ENCODE measurements at regions not wholly inside any gene's neighbourhood (a gene's known extent, or its start where the extent isn't known, plus 50 kb on each side); places are given as distances from the start of the nearest gene placed in this dataset.
"Not testable (repeated sequence)": the region's sequence is repeated elsewhere in the genome, so short reads cannot be mapped to it uniquely, and the experiment has no call there.

GRCh38 chr11:29452146-29452545 lies 564.7 kb downstream of the KCNA4 start:
- TF ChIP-seq CTCF (conservative IDR thresholded peaks at IDR 0.05; ENCODE audit: low read depth, low read length) = no peak
- H3K4me3 ChIP-seq (ENCODE audit: low read depth, low read length) = no peak overlapping the region
- peak; percentile 46 for DNase-seq (ENCODE audit: low read depth)

GRCh38 chr11:29449281-29450074 lies 567.4 kb downstream of the KCNA4 start:
- DNase-seq (ENCODE audit: low read depth) = peak; percentile 13
- no peak for TF ChIP-seq CTCF (conservative IDR thresholded peaks at IDR 0.05; ENCODE audit: low read depth, low read length)
- no peak overlapping the region for H3K4me3 ChIP-seq (ENCODE audit: low read depth, low read length)

GRCh38 chr11:29448246-29448877 lies 568.5 kb downstream of the KCNA4 start:
- no peak overlapping the region for H3K4me3 ChIP-seq (ENCODE audit: low read depth, low read length)
- TF ChIP-seq CTCF (conservative IDR thresholded peaks at IDR 0.05; ENCODE audit: low read depth, low read length) = peak; percentile 89
- peak; percentile 71 for DNase-seq (ENCODE audit: low read depth)

- no peak for DNase-seq (ENCODE audit: low read depth)
- TF ChIP-seq CTCF (conservative IDR thresholded peaks at IDR 0.05; ENCODE audit: low read depth, low read length) = no peak
- H3K4me3 ChIP-seq (ENCODE audit: low read depth, low read length) = no peak overlapping the region
These were observed 569.0 kb downstream of the KCNA4 start for GRCh38 chr11:29447821-29448220.

- no peak for DNase-seq (ENCODE audit: low read depth)
- TF ChIP-seq CTCF (conservative IDR thresholded peaks at IDR 0.05; ENCODE audit: low read depth, low read length) = no peak
- H3K4me3 ChIP-seq (ENCODE audit: low read depth, low read length) = no peak overlapping the region
These were observed 570.7 kb downstream of the KCNA4 start for GRCh38 chr11:29446132-29446531.

- not testable (repeated sequence) for DNase-seq (ENCODE audit: low read depth); H3K4me3 ChIP-seq (ENCODE audit: low read depth, low read length)
These were observed 571.6 kb downstream of the KCNA4 start for GRCh38 chr11:29445191-29445590.

GRCh38 chr11:29438815-29439214 lies 578.0 kb downstream of the KCNA4 start:
- TF ChIP-seq CTCF (conservative IDR thresholded peaks at IDR 0.05; ENCODE audit: low read depth, low read length) = no peak
- DNase-seq (ENCODE audit: low read depth) = no peak
- no peak overlapping the region for H3K4me3 ChIP-seq (ENCODE audit: low read depth, low read length)

All from choroid plexus epithelial cell (primary cell).